Neural progenitor cell (in vitro differentiated cells): ENCODE measurements at regions not wholly inside any gene's neighbourhood (a gene's known extent, or its start where the extent isn't known, plus 50 kb on each side); places are given as distances from the start of the nearest gene placed in this dataset.

ENCODE experiments used
- EZH2phosphoT487 ChIP-seq: fragments of 200-600 bp; sonication (generic); IDR thresholded peaks from 2 replicates; pipeline ENCODE4 v1.6.1; 2017; ENCODE audit warnings: antibody characterized with exemption
- TF ChIP-seq, protein P1 (sequence below): fragments of 200-600 bp; sonication (generic); IDR thresholded peaks from 2 replicates; pipeline ENCODE4 v1.5.1; 2017; ENCODE audit warnings: antibody characterized with exemption, mild to moderate bottlenecking

- TF ChIP-seq, protein P1, sequence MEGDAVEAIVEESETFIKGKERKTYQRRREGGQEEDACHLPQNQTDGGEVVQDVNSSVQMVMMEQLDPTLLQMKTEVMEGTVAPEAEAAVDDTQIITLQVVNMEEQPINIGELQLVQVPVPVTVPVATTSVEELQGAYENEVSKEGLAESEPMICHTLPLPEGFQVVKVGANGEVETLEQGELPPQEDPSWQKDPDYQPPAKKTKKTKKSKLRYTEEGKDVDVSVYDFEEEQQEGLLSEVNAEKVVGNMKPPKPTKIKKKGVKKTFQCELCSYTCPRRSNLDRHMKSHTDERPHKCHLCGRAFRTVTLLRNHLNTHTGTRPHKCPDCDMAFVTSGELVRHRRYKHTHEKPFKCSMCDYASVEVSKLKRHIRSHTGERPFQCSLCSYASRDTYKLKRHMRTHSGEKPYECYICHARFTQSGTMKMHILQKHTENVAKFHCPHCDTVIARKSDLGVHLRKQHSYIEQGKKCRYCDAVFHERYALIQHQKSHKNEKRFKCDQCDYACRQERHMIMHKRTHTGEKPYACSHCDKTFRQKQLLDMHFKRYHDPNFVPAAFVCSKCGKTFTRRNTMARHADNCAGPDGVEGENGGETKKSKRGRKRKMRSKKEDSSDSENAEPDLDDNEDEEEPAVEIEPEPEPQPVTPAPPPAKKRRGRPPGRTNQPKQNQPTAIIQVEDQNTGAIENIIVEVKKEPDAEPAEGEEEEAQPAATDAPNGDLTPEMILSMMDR, result no peak
- no peak for TF ChIP-seq EZH2phosphoT487
Measured at GRCh38 chr20:55533632-55534031, 471.7 kb downstream of the CBLN4 start.
